SIG-M5 (cell line): ENCODE measurements at regions not wholly inside any gene's neighbourhood (a gene's known extent, or its start where the extent isn't known, plus 50 kb on each side); places are given as distances from the start of the nearest gene placed in this dataset.

Source experiments
- DNase-seq: peaks from one replicate; lab custom pipeline; 2025; lab: John Stamatoyannopoulos, UW

GRCh38 chr9:109950710-109951443, 170.9 kb downstream of the PALM2AKAP2 start:
- no peak for DNase-seq

GRCh38 chr9:109953300-109953699, 173.3 kb downstream of the PALM2AKAP2 start:
- no peak for DNase-seq

DNA sequence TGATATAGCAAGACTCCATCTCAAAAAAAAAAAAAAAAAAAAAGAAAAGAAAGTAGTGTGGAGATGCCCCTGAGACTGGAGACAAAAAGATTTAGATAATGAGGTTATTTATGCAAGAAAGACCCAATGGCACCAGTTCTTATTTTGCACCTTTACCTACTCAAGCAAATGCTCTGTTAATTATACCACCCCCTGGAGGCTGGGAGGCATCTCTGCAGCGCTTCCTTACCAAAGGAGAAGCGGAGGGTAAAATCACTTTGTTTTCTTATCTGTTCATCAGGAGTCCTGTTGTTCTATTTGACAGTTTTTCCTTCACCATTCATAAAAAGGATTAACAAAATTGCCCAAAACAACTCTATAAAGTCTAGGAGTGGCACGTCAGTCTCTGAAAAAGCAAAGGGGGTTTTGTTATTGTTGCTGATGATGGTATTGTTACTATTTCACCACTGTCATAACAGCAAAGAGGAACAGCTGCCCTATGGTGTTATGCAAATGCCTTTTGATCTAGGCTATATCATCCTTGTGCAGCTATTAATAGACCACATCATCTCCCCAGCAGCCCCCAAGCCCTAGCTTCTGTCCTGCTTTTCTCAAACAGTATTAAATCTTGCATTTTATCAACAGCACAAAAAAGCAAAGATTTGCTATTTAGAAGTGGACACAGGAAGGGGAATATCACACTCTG, 174.0 kb downstream of the PALM2AKAP2 start:
- no peak for DNase-seq

DNA sequence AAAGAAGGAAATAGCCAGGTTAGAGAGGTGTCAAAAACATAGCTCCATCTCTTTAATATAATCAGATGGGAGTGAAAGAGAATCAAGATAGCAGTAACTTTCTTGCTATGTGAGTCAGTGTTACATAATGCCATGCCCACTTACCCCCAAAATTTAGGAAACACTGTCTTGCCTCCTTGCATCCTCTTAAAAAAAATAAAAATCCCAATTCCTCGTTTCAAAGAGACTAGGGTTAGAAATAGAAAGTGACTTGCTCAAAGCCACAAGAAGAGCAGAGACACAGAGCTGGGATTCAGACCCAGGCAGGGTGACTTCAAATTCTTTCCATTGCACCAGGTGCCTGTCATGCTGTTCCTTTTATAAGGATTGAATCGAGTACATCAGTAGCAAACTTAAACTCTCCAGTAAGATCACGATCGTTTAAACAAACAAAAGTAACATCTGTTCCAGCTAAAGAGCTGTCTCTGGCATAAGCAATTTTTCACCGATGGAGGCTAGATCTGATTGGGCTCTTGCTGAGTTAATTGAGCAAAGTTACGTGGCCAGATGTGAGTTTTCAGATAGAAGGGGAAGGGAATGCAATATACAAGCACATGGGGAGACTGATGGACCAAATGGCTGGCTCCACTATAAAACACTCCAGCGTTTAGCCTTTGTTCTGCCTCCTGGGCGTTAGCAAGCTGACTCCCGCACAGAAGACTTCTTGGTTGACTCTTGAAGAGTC, 176.9 kb downstream of the PALM2AKAP2 start:
- no peak for DNase-seq

DNA sequence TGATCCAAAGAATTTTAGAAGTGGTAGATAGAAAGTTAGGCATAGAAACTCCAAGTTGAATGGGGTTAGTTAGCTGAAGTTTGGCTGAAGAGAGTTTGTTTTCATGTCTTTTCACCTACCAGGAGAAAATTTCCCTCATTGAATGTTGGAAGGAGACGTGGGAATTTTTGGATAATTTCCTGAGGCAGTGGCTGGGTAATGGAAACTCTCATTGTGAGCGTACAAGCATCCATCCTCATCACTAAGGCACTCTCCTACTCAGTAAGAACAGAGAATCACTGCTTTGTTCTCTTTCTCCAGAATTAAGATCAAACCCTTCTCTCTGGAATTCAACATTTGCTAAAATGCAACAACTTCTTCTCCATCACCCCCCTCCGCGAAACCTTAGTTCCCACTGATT, 179.7 kb downstream of the PALM2AKAP2 start:
- no peak for DNase-seq

DNA sequence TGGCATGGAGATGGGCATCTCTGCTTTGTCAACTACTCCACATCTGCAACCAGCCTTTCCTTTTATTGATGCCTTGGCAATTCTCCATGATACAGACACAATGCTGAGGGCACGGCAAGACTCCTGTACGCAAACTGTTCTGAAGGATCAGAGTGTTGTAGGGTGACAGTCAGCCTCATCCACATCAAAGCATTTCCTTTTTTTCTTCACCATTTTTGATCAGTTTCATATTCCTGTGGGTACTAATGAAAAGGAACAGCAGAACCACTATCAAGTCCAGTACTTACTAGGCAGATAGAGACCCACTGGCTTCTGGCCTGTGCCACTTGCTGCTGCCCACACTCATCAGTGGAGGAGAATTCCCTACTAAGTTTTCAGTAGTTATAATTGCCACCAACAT, 181.6 kb downstream of the PALM2AKAP2 start:
- no peak for DNase-seq

GRCh38 chr9:109962215-109962614, 182.2 kb downstream of the PALM2AKAP2 start:
- no peak for DNase-seq

- DNase-seq: no peak
Measured at GRCh38 chr9:109963079-109963478, 183.1 kb downstream of the PALM2AKAP2 start.

DNA sequence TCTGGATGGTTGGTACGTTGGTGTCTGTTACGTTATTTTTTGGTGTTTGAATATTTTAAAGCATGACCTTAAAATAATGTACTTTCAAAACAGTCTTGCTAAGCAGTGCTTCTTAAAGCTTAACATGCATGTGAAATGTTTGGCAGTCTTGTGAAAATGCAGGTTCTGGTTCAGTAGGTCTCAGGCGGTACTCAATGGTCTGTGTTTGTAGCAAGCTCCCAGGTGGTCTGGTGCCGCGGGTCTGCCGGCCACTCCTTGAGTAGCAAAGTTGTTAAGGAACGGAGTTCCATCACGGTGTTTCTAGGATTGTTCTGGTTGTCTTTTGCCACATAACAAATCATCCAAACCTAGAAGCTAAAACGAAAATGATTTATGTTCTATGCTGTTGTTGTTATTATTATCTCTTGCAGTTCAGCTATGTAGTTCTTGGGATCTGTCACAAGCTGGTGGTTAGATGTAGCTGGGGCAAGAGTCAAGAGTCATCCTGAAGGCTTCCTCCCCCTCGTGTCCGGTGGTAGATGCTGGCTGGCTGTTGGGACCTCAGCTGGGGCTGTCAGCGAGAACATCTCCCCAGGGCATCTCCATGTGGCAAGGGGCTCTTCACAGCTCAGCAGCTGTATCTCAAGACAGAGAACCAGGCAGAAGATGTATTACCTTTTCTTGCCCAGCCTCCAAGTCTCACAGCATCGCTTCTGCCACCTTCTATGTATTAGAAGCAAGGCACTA, 186.8 kb downstream of the PALM2AKAP2 start:
- no peak for DNase-seq

GRCh38 chr9:109967651-109968642, 187.9 kb downstream of the PALM2AKAP2 start:
- no peak for DNase-seq

- no peak for DNase-seq
Measured at GRCh38 chr9:109969011-109969410, 189.0 kb downstream of the PALM2AKAP2 start.

DNA sequence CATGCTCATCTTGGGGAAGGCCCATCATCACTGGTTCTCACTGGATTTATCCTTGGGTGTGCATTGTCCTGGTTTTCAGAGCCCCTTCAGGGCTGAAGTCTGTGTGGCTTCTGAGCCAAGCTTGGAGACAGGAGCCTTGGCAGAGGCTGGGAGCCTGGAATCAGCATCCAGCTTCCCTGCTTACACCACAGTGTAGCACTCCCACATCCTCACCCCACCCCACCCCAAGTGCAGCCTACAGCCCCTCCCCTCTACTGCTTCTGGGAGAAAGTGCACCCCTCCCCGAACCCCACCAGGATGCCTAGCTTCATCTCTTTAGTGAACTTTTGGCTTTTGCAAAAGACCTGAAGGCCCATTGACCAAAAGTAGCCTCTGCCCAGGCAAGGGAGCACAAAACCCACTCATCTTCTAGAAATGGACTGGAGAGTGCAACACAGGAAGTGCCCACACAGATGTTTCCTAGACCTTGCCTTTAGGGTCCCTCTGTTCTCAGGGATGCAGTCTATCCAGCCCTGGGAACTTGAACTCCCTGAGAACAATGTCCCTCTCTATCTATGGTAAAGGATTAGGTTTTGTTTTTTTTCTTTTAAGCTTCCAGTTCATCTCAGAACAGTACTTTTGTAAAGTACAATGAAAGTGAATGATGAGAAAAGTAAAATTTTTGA, 189.7 kb downstream of the PALM2AKAP2 start:
- no peak for DNase-seq

- DNase-seq: no peak
Measured at GRCh38 chr9:109971226-109971625, 191.2 kb downstream of the PALM2AKAP2 start.

DNA sequence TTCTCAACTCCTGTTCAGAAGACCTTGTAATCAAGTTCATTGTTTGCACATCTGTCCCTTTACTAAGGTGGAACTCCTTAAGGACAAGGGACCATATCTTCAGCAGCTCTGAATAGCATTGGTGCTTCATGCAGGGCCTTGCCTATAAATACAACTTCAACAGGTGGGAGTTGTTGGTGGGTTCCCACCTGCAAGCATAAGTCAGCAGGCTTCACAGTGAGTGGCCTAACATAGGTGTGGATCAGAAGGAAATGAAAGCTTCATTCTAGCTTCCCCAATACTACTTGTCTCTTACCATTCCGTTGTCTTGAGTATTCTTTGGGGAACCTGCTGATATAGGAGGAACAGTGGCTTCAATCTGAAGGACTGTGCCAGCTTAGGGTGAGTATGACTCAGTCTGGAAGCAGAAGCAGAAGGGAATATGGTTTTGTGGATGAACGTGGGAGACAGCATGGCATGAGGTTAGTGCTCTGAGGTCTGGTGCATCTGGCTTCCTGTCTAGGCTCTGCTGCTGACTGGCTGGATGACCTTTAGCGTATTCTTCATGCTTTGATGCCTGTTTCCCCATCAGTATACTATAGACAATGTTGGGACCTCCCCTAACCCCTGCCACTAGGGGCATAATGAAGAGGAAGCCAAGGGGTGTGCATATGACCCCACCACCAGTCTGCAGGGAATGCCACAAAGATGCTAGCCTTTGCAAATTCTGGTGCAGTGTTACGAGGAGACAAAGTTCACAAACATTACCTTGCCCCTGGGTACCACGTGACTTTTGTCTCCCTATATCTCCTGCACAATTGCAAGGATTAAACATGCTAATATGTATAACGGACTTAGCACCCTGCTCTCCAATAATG, 192.3 kb downstream of the PALM2AKAP2 start:
- DNase-seq: no peak

DNA sequence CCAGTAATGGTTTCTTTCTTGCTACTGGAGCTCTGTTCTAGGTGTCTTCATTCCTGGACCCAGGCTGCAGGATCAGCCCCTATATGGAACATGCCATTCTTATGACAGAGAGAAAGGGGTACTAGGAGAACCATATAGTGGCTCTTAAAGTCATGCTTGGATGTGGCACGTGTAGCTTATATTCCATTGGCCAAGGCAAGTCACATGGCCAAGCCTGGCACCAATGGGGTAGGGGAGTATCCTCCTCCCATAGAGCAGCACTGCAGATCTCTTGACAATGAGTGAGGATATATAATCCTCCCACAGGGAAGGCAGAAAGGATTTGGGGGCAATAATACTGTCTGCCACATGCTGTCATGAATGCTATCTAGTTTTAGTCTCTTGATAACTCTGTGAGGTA, 193.3 kb downstream of the PALM2AKAP2 start:
- no peak for DNase-seq

- peak; percentile 29 for DNase-seq
Measured at GRCh38 chr9:109974143-109974917, 194.3 kb downstream of the PALM2AKAP2 start.

DNA sequence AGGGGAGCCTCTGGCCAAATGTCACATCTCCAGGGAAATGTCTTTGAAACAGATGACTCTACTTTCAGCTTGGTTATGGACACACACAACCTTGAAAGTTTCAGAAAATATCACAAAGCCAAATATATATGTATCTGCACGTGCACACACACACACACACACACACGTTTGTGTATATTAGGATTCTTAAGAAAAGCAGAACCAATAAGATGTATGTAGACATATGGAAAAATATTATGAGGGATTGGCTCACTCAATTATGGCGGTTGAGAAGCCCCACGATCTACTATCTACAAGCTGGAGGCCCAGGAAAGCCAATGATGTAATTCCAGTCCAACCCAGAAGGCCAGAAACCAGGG, 194.9 kb downstream of the PALM2AKAP2 start:
- DNase-seq: no peak

DNA sequence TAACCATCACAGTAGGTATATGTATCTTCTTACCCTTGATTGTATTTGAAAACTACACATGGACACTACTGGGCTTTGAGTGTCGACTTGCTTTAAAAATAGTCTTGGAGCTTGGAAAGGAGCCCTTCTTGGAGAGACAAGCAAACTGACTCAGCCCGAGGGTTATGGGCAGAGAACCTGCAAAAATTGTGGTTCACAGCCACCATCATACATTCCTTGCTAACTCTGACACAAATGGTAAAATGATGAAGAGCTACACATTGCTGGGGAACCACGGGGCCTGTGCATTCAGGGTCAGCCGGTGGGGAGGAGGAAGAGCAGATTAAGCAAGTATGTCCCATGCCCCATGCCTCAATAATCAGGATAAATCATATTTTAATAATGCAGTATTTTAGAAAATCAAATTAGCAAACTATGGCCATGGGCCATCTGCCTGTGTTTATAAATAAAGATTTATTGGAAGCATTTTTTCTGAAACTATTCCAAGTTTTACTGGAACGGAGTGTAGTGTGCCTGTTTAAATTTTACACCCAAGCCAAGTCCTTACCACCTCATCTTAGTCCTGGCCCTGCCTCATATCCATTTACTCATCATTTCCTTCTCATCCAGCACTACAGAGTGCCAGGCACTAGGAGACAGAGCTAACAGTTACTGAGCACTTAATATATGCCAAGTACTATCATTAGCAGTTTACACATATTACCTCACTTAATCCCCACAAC, 195.7 kb downstream of the PALM2AKAP2 start:
- DNase-seq: no peak
